ENCODE measurements at regions not wholly inside any gene's neighbourhood (a gene's known extent, or its start where the extent isn't known, plus 50 kb on each side); places are given as distances from the start of the nearest gene placed in this dataset.

GRCh38 chr11:37286890-37287289 lies 688.9 kb upstream of the RAG2 start:
- TF ChIP-seq CTCF (IDR thresholded peaks at IDR 0.05; ENCODE audit: insufficient read depth, low read depth, low read length) (no peak), EZH2 (IDR thresholded peaks at IDR 0.05; ENCODE audit: insufficient read depth, low read length) (no peak)
